Endothelial cell of umbilical vein (primary cell): ENCODE measurements at regions not wholly inside any gene's neighbourhood (a gene's known extent, or its start where the extent isn't known, plus 50 kb on each side); places are given as distances from the start of the nearest gene placed in this dataset.

Source experiments
- BruUV-seq: library from RNA; stranded (reverse); fragments of 400-500 nt; replicated peaks from 2 replicates; lab custom pipeline; 2021; lab: Mats Ljungman, UMichigan
- CTCF ChIA-PET: fragments of 300-600, 350-600 bp; sonication (Branson Sonifier 250); formaldehyde crosslinking; loops from one replicate; lab custom pipeline; 2021; ENCODE audit warnings: antibody characterized with exemption, inconsistent platforms; lab: Charles Lee
- POLR2A ChIA-PET: fragments of 300-600, 350-600 bp; sonication (Branson Sonifier 250); formaldehyde crosslinking; loops from one replicate; lab custom pipeline; 2021; ENCODE audit warnings: antibody characterized with exemption, inconsistent platforms; lab: Charles Lee
- DNase-seq: peaks from one replicate; pipeline ENCODE4 v3.0.0-alpha.2; 2011; ENCODE audit warnings: low read depth, low spot score
- FAIRE-seq: peaks from 2 replicates; lab custom pipeline; 2011; peaks lifted over from hg19 to GRCh38; lab: Jason Lieb, UNC
- H2AFZ ChIP-seq: 2 replicates; pipeline ENCODE4 v1.6.0; 2012; ENCODE audit warnings: low read depth, low read length, control low read depth, inconsistent platforms
- H3K27ac ChIP-seq: 2 replicates; pipeline ENCODE4 v1.5.1; 2011; ENCODE audit warnings: low read depth, mild to moderate bottlenecking, control low read depth, low read length, moderate library complexity; ENCODE audit not compliant: insufficient read depth
- H3K27me3 ChIP-seq, 2 experiments: 2 replicates each; pipeline versions ENCODE4 v1.6.0 to v1.6.1; 2011; ENCODE audit warnings: low read length in 2 of 2, mixed read lengths in 1 of 2; ENCODE audit not compliant: control insufficient read depth in 2 of 2, insufficient read depth in 2 of 2
- H3K36me3 ChIP-seq, 2 experiments: 2 replicates in 1 of 2; 3 replicates in 1 of 2; pipeline ENCODE4 v1.5.1; 2011; ENCODE audit warnings: low read length in 2 of 2, mild to moderate bottlenecking in 1 of 2, moderate library complexity in 1 of 2; ENCODE audit not compliant: control insufficient read depth in 2 of 2, insufficient read depth in 2 of 2; ENCODE audit errors: extremely low read depth in 1 of 2
- H3K4me1 ChIP-seq: 3 replicates; pipeline ENCODE4 v1.5.1; 2011; ENCODE audit warnings: mild to moderate bottlenecking, low read length; ENCODE audit not compliant: control insufficient read depth, insufficient read depth; ENCODE audit errors: extremely low read depth
- H3K4me2 ChIP-seq: 2 replicates; pipeline ENCODE4 v1.6.1; 2011; ENCODE audit warnings: low read length, control low read depth, mixed read lengths; ENCODE audit not compliant: insufficient read depth
- H3K4me3 ChIP-seq, 3 experiments: fragments of 200-600 bp in 1 of 3; sonication (generic), shearing (Covaris generic) in 1 of 3; replicated peaks in 1 of 3; 2 replicates each; pipeline ENCODE4 v1.5.1; 2011 to 2016; ENCODE audit warnings: control low read depth in 3 of 3, low read length in 3 of 3, mild to moderate bottlenecking in 2 of 3, inconsistent platforms in 1 of 3, low read depth in 1 of 3, moderate library complexity in 1 of 3; ENCODE audit not compliant: insufficient read depth in 1 of 3
- H3K79me2 ChIP-seq: 2 replicates; pipeline ENCODE4 v1.6.0; 2012; ENCODE audit warnings: low read length, inconsistent platforms; ENCODE audit not compliant: control insufficient read depth, insufficient read depth
- H3K9ac ChIP-seq: replicated peaks from 2 replicates; pipeline ENCODE3; 2011; ENCODE audit warnings: low read length, control low read depth; ENCODE audit not compliant: insufficient read depth; ENCODE audit errors: extremely low read depth
- H3K9me1 ChIP-seq: replicated peaks from 3 replicates; pipeline ENCODE4 v1.6.0; 2011; ENCODE audit warnings: mild to moderate bottlenecking, low read length; ENCODE audit not compliant: control insufficient read depth, insufficient read depth; ENCODE audit errors: extremely low read depth
- H3K9me3 ChIP-seq: replicated peaks from 2 replicates; pipeline ENCODE4 v1.5.1; 2012; ENCODE audit warnings: low read length, inconsistent platforms; ENCODE audit not compliant: control insufficient read depth, insufficient read depth
- H4K20me1 ChIP-seq: replicated peaks from 2 replicates; pipeline ENCODE3; 2011; ENCODE audit warnings: mild to moderate bottlenecking, low read length; ENCODE audit not compliant: control insufficient read depth, insufficient read depth; ENCODE audit errors: extremely low read depth
- CTCF ChIP-seq, 2 donors: IDR thresholded peaks; 1 replicate in 1 of 2; 2 replicates in 1 of 2; pipeline ENCODE4 v1.5.1; 2011; ENCODE audit warnings: low read length in 2 of 2, mild to moderate bottlenecking in 2 of 2, moderate library complexity in 2 of 2, control low read depth in 1 of 2, inconsistent platforms in 1 of 2, low read depth in 1 of 2; ENCODE audit not compliant: insufficient read depth in 1 of 2; ENCODE audit errors: extremely low read depth in 1 of 2
- EZH2 ChIP-seq: IDR thresholded peaks from 2 replicates; pipeline ENCODE4 v1.6.1; 2012; ENCODE audit warnings: borderline replicate concordance, low read depth, mild to moderate bottlenecking, moderate library complexity, low read length, inconsistent platforms; ENCODE audit not compliant: severe bottlenecking
- FOS ChIP-seq: IDR thresholded peaks from 2 replicates; pipeline ENCODE4 v1.6.1; 2011; ENCODE audit warnings: mild to moderate bottlenecking, low read length, moderate library complexity, borderline replicate concordance; ENCODE audit not compliant: insufficient read depth
- GATA2 ChIP-seq: IDR thresholded peaks from 2 replicates; pipeline ENCODE4 v1.7.0; 2011; ENCODE audit warnings: low read depth, mild to moderate bottlenecking, moderate library complexity, mixed read lengths, low read length; ENCODE audit not compliant: insufficient read length, insufficient read depth
- JUN ChIP-seq: IDR thresholded peaks from 2 replicates; pipeline ENCODE4 v1.6.1; 2011; ENCODE audit warnings: borderline replicate concordance, low read depth; ENCODE audit not compliant: insufficient read length, insufficient read depth
- MAX ChIP-seq: IDR thresholded peaks from 2 replicates; pipeline ENCODE4 v1.6.1; 2011; ENCODE audit not compliant: insufficient read depth, insufficient read length
- MYC ChIP-seq: IDR thresholded peaks from one replicate; pipeline ENCODE4 v1.6.1; 2011; ENCODE audit warnings: mild to moderate bottlenecking, low read depth, low read length
- POLR2A ChIP-seq: IDR thresholded peaks from 2 replicates; pipeline ENCODE4 v1.6.1; 2012; ENCODE audit warnings: low read depth, mild to moderate bottlenecking, control low read depth, low read length
- POLR2AphosphoS5 ChIP-seq: IDR thresholded peaks from 2 replicates; pipeline ENCODE4 v1.6.1; 2012; ENCODE audit warnings: low read depth, mild to moderate bottlenecking, control low read depth, low read length, moderate library complexity; ENCODE audit not compliant: insufficient read depth
- dilution Hi-C: fragments of 300-500 bp; cut with MboI; formaldehyde crosslinking; loops from one replicate; pipeline ENCODE4 v1.15.0; 2019; ENCODE audit warnings: low sequenced_read_pairs; ENCODE audit not compliant: extremely low pct_ligation_motif_present
- intact Hi-C: fragments of 100-400 bp; cut with micrococcal nuclease; formaldehyde crosslinking; loops from one replicate; pipeline ENCODE4 v1.10.0; 2022

DNA sequence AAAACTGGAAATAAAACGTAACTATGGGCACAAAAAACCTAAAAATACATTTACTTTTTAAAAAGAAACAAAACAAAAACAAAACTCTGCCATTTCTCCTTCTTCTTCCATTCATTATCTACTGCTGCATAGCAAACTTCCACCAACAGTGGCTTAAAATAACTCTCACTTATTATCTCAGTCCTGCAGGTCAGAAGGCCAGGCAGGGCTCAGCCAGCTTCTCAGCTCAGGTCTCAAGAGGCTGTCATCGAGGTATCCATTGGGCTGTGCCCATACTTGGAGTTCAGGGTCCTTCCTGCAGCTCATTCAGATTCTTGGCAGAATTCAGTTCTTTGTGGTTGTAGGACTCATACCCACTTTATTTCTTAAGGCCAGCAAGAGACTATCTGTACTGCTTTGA lies 352.7 kb upstream of the PLD5 start:
- dilution Hi-C loops: no loop called here
- Histone ChIP-seq H4K20me1 (no peaks in the 10 kb centered on the region), H3K4me3 (no peak overlapping the region), H3K27me3 (no peaks in the 10 kb centered on the region), H3K4me2 (no peak overlapping the region), H3K79me2 (no peaks in the 10 kb centered on the region), H3K36me3 (no peaks in the 10 kb centered on the region), H3K9me1 (no peaks in the 10 kb centered on the region), H3K9ac (no peak overlapping the region), H3K4me1 (no peaks in the 10 kb centered on the region), H3K27ac (no peak overlapping the region), H2AFZ (no peak overlapping the region), H3K9me3 (no peaks in the 10 kb centered on the region)
- POLR2A ChIA-PET: no interaction called here
- TF ChIP-seq MAX (no peak), JUN (no peak), GATA2 (no peak), FOS (no peak), MYC (no peak), POLR2AphosphoS5 (no peak), CTCF (IDR thresholded peaks at IDR 0.05; ENCODE audit: extremely low read depth in 1 of 2, insufficient read depth in 1 of 2, low read depth in 1 of 2, low read length in 2 of 2) (no peak), EZH2 (no peak), POLR2A (no peak)
- intact Hi-C loops: no loop called here
- no peak for FAIRE-seq
- no TSS peak for BruUV-seq
- CTCF ChIA-PET: no interaction called here
- DNase-seq: no peak
